Caco-2 (cell line): ENCODE measurements at regions not wholly inside any gene's neighbourhood (a gene's known extent, or its start where the extent isn't known, plus 50 kb on each side); places are given as distances from the start of the nearest gene placed in this dataset.

Experiments
- BruUV-seq: library from RNA; stranded (reverse); fragments of 400-500 nt; replicated peaks from 2 replicates; lab custom pipeline; 2021; lab: Mats Ljungman, UMichigan
- CTCF ChIA-PET: fragments of 300-600 bp; sonication (Branson Sonifier 250); formaldehyde crosslinking; loops from one replicate; lab custom pipeline; 2022; ENCODE audit warnings: antibody characterized with exemption; lab: Charles Lee
- POLR2A ChIA-PET: fragments of 300-600 bp; sonication (Branson Sonifier 250); formaldehyde crosslinking; loops from one replicate; lab custom pipeline; 2022; ENCODE audit warnings: antibody characterized with exemption; lab: Charles Lee
- DNase-seq, 2 experiments: peaks; one replicate each; pipeline versions ENCODE4 v3.0.0 to v3.0.0-alpha.2; 2020 to 2022
- H3K27me3 ChIP-seq: replicated peaks from 2 replicates; pipeline ENCODE4 v1.6.0; 2011; ENCODE audit warnings: low read length; ENCODE audit not compliant: control insufficient read depth, insufficient read depth
- H3K36me3 ChIP-seq: 2 replicates; pipeline ENCODE4 v1.5.1; 2011; ENCODE audit warnings: low read length; ENCODE audit not compliant: control insufficient read depth, insufficient read depth
- H3K4me1 ChIP-seq: fragments of 250-450 bp; sonication (Bioruptor Pico); 2 replicates; pipeline ENCODE4 v1.5.1; 2020; ENCODE audit warnings: mild to moderate bottlenecking
- H3K4me3 ChIP-seq: 2 replicates; pipeline ENCODE4 v1.5.1; 2011; ENCODE audit warnings: low read depth, mild to moderate bottlenecking, control low read depth, low read length
- H3K9me3 ChIP-seq: fragments of 250-450 bp; sonication (Bioruptor Pico); 2 replicates; pipeline ENCODE4 v1.5.1; 2020; ENCODE audit warnings: mild to moderate bottlenecking, moderate library complexity
- H3K27ac Mint-ChIP-seq: one replicate; pipeline ENCODE4 v1.8.0; 2022; ENCODE audit warnings: mixed read lengths; ENCODE audit not compliant: unreplicated experiment
- H3K27me3 Mint-ChIP-seq: one replicate; pipeline ENCODE4 v1.8.0; 2022; ENCODE audit warnings: mixed read lengths; ENCODE audit not compliant: insufficient read depth, unreplicated experiment
- H3K36me3 Mint-ChIP-seq: one replicate; pipeline ENCODE4 v1.8.0; 2022; ENCODE audit warnings: mild to moderate bottlenecking, mixed read lengths; ENCODE audit not compliant: insufficient read depth, unreplicated experiment
- H3K4me1 Mint-ChIP-seq: one replicate; pipeline ENCODE4 v1.8.0; 2022; ENCODE audit warnings: low read depth, mixed read lengths; ENCODE audit not compliant: unreplicated experiment
- H3K4me3 Mint-ChIP-seq: one replicate; pipeline ENCODE4 v1.8.0; 2022; ENCODE audit warnings: mild to moderate bottlenecking, moderate library complexity, mixed read lengths; ENCODE audit not compliant: unreplicated experiment
- H3K9me3 Mint-ChIP-seq: one replicate; pipeline ENCODE4 v1.8.0; 2022; ENCODE audit warnings: mixed read lengths; ENCODE audit not compliant: unreplicated experiment
- intact Hi-C: fragments of 100-400 bp; cut with micrococcal nuclease; formaldehyde crosslinking; loops from one replicate; pipeline ENCODE4 v1.10.0; 2022; ENCODE audit not compliant: unreplicated experiment
- TF ChIP-seq, protein P1 (sequence below), 2 experiments: fragments of 200-600 bp in 1 of 2; IDR thresholded peaks; 1 replicate in 1 of 2; 2 replicates in 1 of 2; pipeline versions ENCODE4 v1.5.1 to v1.8.0; 2011 to 2022; ENCODE audit warnings: antibody characterized with exemption in 1 of 2, control low read depth in 1 of 2, inconsistent platforms in 1 of 2, low read depth in 1 of 2, low read length in 1 of 2, mild to moderate bottlenecking in 1 of 2, moderate library complexity in 1 of 2; ENCODE audit not compliant: insufficient read depth in 1 of 2, severe bottlenecking in 1 of 2, unreplicated experiment in 1 of 2

DNA sequence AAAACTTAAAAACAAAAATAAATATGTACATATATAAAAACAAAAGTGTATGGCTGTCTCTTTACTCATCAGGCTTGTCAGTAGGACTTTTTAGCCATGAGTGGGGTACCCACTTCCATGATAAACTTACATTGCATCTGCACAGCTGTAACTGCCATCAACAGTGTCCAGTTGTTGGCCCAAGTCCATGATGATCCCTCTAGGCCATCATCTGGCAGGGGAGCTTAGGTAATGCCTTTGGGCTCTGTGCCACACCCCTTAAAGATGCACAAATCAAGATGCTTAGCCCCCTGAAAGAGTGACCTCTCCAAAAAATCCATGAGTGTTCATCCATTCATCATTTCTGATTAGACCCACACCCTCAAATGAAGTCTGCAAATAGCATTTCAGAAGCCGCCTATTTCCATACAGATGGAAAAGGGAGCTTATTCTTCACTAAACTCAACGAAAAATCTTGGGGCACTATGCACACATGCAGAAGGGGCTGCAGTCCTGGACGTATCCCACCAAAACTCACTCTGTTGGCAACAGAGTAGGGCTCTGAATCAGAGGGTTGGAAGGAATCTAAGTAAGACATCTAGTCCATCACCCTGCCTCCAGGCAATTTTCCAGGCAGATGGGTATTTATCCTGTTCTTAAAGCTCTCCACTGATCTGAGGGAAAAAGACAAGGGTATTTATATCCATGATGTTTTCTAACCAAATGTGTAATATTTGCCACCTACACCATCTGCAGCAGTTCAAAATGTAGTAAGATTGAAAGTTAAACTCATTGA, 691.0 kb downstream of the ZEB2 start:
- ChIA-PET POLR2A (no interaction called here), CTCF (no interaction called here)
- Mint-ChIP-seq H3K4me3 (no peak overlapping the region), H3K36me3 (no peaks in the 10 kb centered on the region), H3K27me3 (peaks cover 8% of the 10 kb centered on the region), H3K9me3 (no peaks in the 10 kb centered on the region), H3K4me1 (no peaks in the 10 kb centered on the region), H3K27ac (no peak overlapping the region)
- H3K27me3 ChIP-seq = no peaks in the 10 kb centered on the region
- TF ChIP-seq, protein P1, sequence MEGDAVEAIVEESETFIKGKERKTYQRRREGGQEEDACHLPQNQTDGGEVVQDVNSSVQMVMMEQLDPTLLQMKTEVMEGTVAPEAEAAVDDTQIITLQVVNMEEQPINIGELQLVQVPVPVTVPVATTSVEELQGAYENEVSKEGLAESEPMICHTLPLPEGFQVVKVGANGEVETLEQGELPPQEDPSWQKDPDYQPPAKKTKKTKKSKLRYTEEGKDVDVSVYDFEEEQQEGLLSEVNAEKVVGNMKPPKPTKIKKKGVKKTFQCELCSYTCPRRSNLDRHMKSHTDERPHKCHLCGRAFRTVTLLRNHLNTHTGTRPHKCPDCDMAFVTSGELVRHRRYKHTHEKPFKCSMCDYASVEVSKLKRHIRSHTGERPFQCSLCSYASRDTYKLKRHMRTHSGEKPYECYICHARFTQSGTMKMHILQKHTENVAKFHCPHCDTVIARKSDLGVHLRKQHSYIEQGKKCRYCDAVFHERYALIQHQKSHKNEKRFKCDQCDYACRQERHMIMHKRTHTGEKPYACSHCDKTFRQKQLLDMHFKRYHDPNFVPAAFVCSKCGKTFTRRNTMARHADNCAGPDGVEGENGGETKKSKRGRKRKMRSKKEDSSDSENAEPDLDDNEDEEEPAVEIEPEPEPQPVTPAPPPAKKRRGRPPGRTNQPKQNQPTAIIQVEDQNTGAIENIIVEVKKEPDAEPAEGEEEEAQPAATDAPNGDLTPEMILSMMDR (IDR thresholded peaks at IDR 0.05; ENCODE audit: insufficient read depth in 1 of 2, low read depth in 1 of 2, low read length in 1 of 2, severe bottlenecking in 1 of 2, unreplicated experiment in 1 of 2) = no peak
- intact Hi-C loops = no loop called here
- no TSS peak for BruUV-seq
- H3K4me3 ChIP-seq = no peak overlapping the region
- no peaks in the 10 kb centered on the region for H3K4me1 ChIP-seq
- no peaks in the 10 kb centered on the region for H3K36me3 ChIP-seq
- H3K9me3 ChIP-seq = no peaks in the 10 kb centered on the region
- DNase-seq = no peak

DNA sequence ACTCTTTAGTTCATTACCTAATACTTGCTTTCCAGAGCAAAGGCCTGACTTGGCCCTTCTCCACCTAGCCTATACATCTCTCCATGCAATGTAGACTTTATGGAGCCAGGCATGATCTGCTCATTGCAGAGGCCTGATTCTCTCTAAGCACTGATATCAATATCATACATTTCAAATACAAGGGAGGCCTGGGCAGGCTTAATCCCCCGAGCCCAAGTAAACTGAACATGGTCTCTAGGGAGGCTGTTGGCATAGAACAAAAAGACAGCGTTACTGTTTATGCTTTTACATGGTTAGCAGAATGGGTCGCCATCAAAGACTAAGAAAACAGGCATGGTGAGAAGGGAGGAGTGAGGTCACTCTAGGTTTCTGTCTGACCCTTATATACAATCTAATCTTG, 695.1 kb downstream of the ZEB2 start:
- no peaks in the 10 kb centered on the region for H3K4me1 Mint-ChIP-seq
- Histone ChIP-seq H3K27me3 (no peaks in the 10 kb centered on the region; the same call in 1 of the 2 replicates), H3K4me3 (no peak overlapping the region), H3K9me3 (no peaks in the 10 kb centered on the region), H3K36me3 (no peaks in the 10 kb centered on the region), H3K4me1 (no peaks in the 10 kb centered on the region)
- BruUV-seq = no TSS peak
- H3K27ac Mint-ChIP-seq = no peak overlapping the region
- CTCF ChIA-PET = no interaction called here
- TF ChIP-seq, protein P1 (IDR thresholded peaks at IDR 0.05; ENCODE audit: insufficient read depth in 1 of 2, low read depth in 1 of 2, low read length in 1 of 2, severe bottlenecking in 1 of 2, unreplicated experiment in 1 of 2) = no peak
- intact Hi-C loops = no loop called here
- no peak for DNase-seq
- peaks cover 14% of the 10 kb centered on the region for H3K27me3 Mint-ChIP-seq
- no peaks in the 10 kb centered on the region for H3K9me3 Mint-ChIP-seq
- no peaks in the 10 kb centered on the region for H3K36me3 Mint-ChIP-seq
- POLR2A ChIA-PET = no interaction called here
- no peak overlapping the region for H3K4me3 Mint-ChIP-seq

DNA sequence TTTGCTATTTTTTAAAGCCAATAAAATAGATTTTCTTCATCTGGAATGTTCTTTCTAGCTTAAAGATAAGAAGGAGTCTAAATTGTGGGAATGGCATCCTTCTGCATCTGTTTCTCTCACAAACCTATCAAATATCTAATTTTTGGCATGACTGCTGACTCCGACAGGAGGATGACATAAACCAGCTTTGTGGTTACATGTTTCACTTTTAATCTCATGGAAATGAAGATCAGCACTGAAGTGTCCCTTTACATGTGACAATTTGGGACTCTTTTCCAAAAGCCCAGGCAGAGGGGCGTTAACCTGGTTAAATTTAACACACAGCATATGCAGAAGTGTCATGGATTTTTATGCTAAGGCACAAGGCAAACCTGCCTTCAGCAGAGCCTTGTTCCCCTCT, 694.7 kb downstream of the ARHGAP15 start:
- ChIA-PET CTCF (no interaction called here), POLR2A (no interaction called here)
- H3K36me3 ChIP-seq = no peaks in the 10 kb centered on the region
- TF ChIP-seq, protein P1 (IDR thresholded peaks at IDR 0.05; ENCODE audit: insufficient read depth in 1 of 2, low read depth in 1 of 2, low read length in 1 of 2, severe bottlenecking in 1 of 2, unreplicated experiment in 1 of 2) = no peak
- DNase-seq = no peak
- Mint-ChIP-seq H3K9me3 (no peaks in the 10 kb centered on the region), H3K27me3 (peaks cover 14% of the 10 kb centered on the region), H3K36me3 (no peaks in the 10 kb centered on the region), H3K27ac (no peak overlapping the region), H3K4me1 (no peaks in the 10 kb centered on the region), H3K4me3 (no peak overlapping the region)
- intact Hi-C loops = no loop called here
- H3K27me3 ChIP-seq = no peaks in the 10 kb centered on the region; the same call in 1 of the 2 replicates
- no peaks in the 10 kb centered on the region for H3K9me3 ChIP-seq
- no TSS peak for BruUV-seq
- H3K4me1 ChIP-seq = no peaks in the 10 kb centered on the region
- H3K4me3 ChIP-seq = no peak overlapping the region
